A549 (cell line): ENCODE measurements at regions not wholly inside any gene's neighbourhood (a gene's known extent, or its start where the extent isn't known, plus 50 kb on each side); places are given as distances from the start of the nearest gene placed in this dataset.

ENCODE experiments used
- BHLHE40 ChIP-seq: IDR thresholded peaks from 2 replicates; pipeline ENCODE4 v1.6.1; 2012; ENCODE audit warnings: low read depth, low read length, inconsistent platforms
- EP300 ChIP-seq, 2 experiments: fragments of >200 bp; sonication (Bioruptor Twin); formaldehyde crosslinking; IDR thresholded peaks; 2 replicates in 1 of 2; 3 replicates in 1 of 2; pipeline ENCODE4 v1.6.1; 2016 to 2017
- FOSL2 ChIP-seq, 2 experiments: fragments of 450-650 bp in 1 of 2; fragments of >200 bp in 1 of 2; sonication (Bioruptor Twin) in 1 of 2; formaldehyde crosslinking; IDR thresholded peaks; 2 replicates each; pipeline versions ENCODE4 v1.5.0 to v1.6.1; 2016 to 2020; ENCODE audit warnings: mild to moderate bottlenecking in 1 of 2, moderate library complexity in 1 of 2
- HEYL ChIP-seq: fragments of 250-450 bp; sonication (Bioruptor Pico); IDR thresholded peaks from 2 replicates; pipeline ENCODE4 v1.8.0; 2021; ENCODE audit warnings: mild to moderate bottlenecking, moderate library complexity
- HOXB13 ChIP-seq: fragments of 250-450 bp; sonication (Bioruptor Pico); IDR thresholded peaks from 2 replicates; pipeline ENCODE4 v1.5.0; 2020; ENCODE audit warnings: low read depth, mild to moderate bottlenecking, moderate library complexity
- NFE2L2 ChIP-seq: fragments of 150-350 bp; conservative IDR thresholded peaks from 2 replicates; pipeline ENCODE4 v1.6.1; 2014; ENCODE audit warnings: low read length
- POLR2A ChIP-seq: IDR thresholded peaks from 2 replicates; pipeline ENCODE4 v1.6.1; 2012; ENCODE audit warnings: mild to moderate bottlenecking, low read length
- RARB ChIP-seq: fragments of 250-450 bp; sonication (Bioruptor Pico); IDR thresholded peaks from 2 replicates; pipeline ENCODE4 v1.8.0; 2021; ENCODE audit warnings: mild to moderate bottlenecking, moderate library complexity
- RCOR1 ChIP-seq: fragments of 150-350 bp; IDR thresholded peaks from 2 replicates; pipeline ENCODE4 v1.6.1; 2014; ENCODE audit warnings: antibody characterized with exemption, low read length, low read depth
- TF ChIP-seq, protein P1 (sequence below): IDR thresholded peaks from 2 replicates; pipeline ENCODE4 v1.6.1; 2012; ENCODE audit warnings: low read depth, borderline replicate concordance
- TF ChIP-seq, protein P2 (sequence below): fragments of >200 bp; sonication (Bioruptor Twin); formaldehyde crosslinking; IDR thresholded peaks from 3 replicates; pipeline ENCODE4 v1.6.1; 2016
- TF ChIP-seq, protein P3 (sequence below): fragments of >200 bp; sonication (Bioruptor Twin); formaldehyde crosslinking; IDR thresholded peaks from 3 replicates; pipeline ENCODE4 v1.5.1; 2016
- TF ChIP-seq, protein P4 (sequence below): IDR thresholded peaks from 2 replicates; pipeline ENCODE4 v1.6.1; 2012
- TF ChIP-seq, protein P5 (sequence below): IDR thresholded peaks from 2 replicates; pipeline ENCODE4 v1.6.1; 2012

DNA sequence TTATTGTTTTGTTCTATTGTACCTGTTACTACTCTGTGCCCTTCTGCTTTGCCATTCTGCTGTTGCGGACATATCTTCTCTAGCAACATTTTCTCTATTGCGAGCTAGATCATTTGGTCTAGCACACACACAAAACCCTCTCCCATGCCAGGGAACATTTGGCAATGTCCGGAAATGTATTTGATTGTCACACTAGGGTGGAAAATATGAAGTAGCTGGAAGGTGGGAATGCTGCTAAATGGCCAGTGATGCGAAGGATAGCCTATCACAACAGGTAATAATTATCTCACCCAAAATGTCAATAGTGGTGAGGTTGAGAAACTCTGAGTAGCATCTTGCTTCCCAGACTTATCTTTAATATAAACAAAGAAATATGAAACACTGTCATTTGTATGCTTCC is 331.9 kb downstream of the HTR1B start:
- TF ChIP-seq, protein P1, sequence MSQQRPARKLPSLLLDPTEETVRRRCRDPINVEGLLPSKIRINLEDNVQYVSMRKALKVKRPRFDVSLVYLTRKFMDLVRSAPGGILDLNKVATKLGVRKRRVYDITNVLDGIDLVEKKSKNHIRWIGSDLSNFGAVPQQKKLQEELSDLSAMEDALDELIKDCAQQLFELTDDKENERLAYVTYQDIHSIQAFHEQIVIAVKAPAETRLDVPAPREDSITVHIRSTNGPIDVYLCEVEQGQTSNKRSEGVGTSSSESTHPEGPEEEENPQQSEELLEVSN: no peak
- TF ChIP-seq RARB (CRISPR knock-in tag): no peak
- TF ChIP-seq, protein P2, sequence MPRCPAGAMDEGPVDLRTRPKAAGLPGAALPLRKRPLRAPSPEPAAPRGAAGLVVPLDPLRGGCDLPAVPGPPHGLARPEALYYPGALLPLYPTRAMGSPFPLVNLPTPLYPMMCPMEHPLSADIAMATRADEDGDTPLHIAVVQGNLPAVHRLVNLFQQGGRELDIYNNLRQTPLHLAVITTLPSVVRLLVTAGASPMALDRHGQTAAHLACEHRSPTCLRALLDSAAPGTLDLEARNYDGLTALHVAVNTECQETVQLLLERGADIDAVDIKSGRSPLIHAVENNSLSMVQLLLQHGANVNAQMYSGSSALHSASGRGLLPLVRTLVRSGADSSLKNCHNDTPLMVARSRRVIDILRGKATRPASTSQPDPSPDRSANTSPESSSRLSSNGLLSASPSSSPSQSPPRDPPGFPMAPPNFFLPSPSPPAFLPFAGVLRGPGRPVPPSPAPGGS: no peak
- TF ChIP-seq, protein P3, sequence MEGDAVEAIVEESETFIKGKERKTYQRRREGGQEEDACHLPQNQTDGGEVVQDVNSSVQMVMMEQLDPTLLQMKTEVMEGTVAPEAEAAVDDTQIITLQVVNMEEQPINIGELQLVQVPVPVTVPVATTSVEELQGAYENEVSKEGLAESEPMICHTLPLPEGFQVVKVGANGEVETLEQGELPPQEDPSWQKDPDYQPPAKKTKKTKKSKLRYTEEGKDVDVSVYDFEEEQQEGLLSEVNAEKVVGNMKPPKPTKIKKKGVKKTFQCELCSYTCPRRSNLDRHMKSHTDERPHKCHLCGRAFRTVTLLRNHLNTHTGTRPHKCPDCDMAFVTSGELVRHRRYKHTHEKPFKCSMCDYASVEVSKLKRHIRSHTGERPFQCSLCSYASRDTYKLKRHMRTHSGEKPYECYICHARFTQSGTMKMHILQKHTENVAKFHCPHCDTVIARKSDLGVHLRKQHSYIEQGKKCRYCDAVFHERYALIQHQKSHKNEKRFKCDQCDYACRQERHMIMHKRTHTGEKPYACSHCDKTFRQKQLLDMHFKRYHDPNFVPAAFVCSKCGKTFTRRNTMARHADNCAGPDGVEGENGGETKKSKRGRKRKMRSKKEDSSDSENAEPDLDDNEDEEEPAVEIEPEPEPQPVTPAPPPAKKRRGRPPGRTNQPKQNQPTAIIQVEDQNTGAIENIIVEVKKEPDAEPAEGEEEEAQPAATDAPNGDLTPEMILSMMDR: no peak
- no peak for TF ChIP-seq POLR2A
- TF ChIP-seq HOXB13: no peak
- TF ChIP-seq EP300 (IDR thresholded peaks at IDR 0.05): no peak
- TF ChIP-seq FOSL2 (IDR thresholded peaks at IDR 0.05): no peak
- TF ChIP-seq FOSL2 (CRISPR knock-in tag; IDR thresholded peaks at IDR 0.05): no peak
- TF ChIP-seq, protein P4, sequence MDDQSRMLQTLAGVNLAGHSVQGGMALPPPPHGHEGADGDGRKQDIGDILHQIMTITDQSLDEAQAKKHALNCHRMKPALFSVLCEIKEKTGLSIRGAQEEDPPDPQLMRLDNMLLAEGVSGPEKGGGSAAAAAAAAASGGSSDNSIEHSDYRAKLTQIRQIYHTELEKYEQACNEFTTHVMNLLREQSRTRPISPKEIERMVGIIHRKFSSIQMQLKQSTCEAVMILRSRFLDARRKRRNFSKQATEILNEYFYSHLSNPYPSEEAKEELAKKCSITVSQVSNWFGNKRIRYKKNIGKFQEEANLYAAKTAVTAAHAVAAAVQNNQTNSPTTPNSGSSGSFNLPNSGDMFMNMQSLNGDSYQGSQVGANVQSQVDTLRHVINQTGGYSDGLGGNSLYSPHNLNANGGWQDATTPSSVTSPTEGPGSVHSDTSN: no peak
- TF ChIP-seq, protein P5, sequence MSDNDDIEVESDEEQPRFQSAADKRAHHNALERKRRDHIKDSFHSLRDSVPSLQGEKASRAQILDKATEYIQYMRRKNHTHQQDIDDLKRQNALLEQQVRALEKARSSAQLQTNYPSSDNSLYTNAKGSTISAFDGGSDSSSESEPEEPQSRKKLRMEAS: no peak
- no peak for TF ChIP-seq BHLHE40
- TF ChIP-seq NFE2L2: no peak
- no peak for TF ChIP-seq HEYL (CRISPR knock-in tag)
- TF ChIP-seq RCOR1: no peak
